ENCODE measurements at regions not wholly inside any gene's neighbourhood (a gene's known extent, or its start where the extent isn't known, plus 50 kb on each side); places are given as distances from the start of the nearest gene placed in this dataset.

- TF ChIP-seq CHD7 (IDR thresholded peaks at IDR 0.05; ENCODE audit: insufficient replicate concordance, low read length) (no peak), CBX8 (IDR thresholded peaks at IDR 0.05; ENCODE audit: borderline replicate concordance, low read depth, low read length) (no peak)
These were observed 335.5 kb upstream of the ZFHX3 start (continued) for GRCh38 chr16:73383195-73383987.

All from H1 (cell line).